GM10847 (cell line): ENCODE measurements at regions not wholly inside any gene's neighbourhood (a gene's known extent, or its start where the extent isn't known, plus 50 kb on each side); places are given as distances from the start of the nearest gene placed in this dataset.

Experiments
- POLR2A ChIP-seq: IDR thresholded peaks from 2 replicates; pipeline ENCODE4 v1.6.1; 2011; ENCODE audit not compliant: insufficient read length; ENCODE audit errors: extremely low read depth

- no peak for TF ChIP-seq POLR2A
Observed at GRCh38 chr1:25009671-25010262, 79.7 kb upstream of the RUNX3 start.

GRCh38 chr1:25008192-25008485 is 78.1 kb upstream of the RUNX3 start:
- no peak for TF ChIP-seq POLR2A

- TF ChIP-seq POLR2A = no peak
Observed at GRCh38 chr1:25006770-25007169, 76.7 kb upstream of the RUNX3 start.

GRCh38 chr1:25004355-25004754 is 74.3 kb upstream of the RUNX3 start:
- TF ChIP-seq POLR2A = no peak

- no peak for TF ChIP-seq POLR2A
Observed at GRCh38 chr1:25003457-25004190, 73.5 kb upstream of the RUNX3 start.

- no peak for TF ChIP-seq POLR2A
Observed at GRCh38 chr1:25003000-25003399, 72.9 kb upstream of the RUNX3 start.

GRCh38 chr1:25001125-25001915 is 71.2 kb upstream of the RUNX3 start:
- no peak for TF ChIP-seq POLR2A

GRCh38 chr1:24999906-25000305 is 69.8 kb upstream of the RUNX3 start:
- no peak for TF ChIP-seq POLR2A

GRCh38 chr1:24999426-24999825 is 69.3 kb upstream of the RUNX3 start:
- TF ChIP-seq POLR2A = no peak

GRCh38 chr1:24998563-24999245 is 68.6 kb upstream of the RUNX3 start:
- no peak for TF ChIP-seq POLR2A

GRCh38 chr1:24996983-24997893 is 67.2 kb upstream of the RUNX3 start:
- TF ChIP-seq POLR2A = no peak

- TF ChIP-seq POLR2A = no peak
Observed at GRCh38 chr1:24996456-24996855, 66.4 kb upstream of the RUNX3 start.

- TF ChIP-seq POLR2A = no peak
Observed at GRCh38 chr1:24995661-24996060, 65.6 kb upstream of the RUNX3 start.

- TF ChIP-seq POLR2A = no peak
Observed at GRCh38 chr1:24995140-24995539, 65.1 kb upstream of the RUNX3 start.
